Thoracic aorta (tissue), 2 donors: ENCODE measurements at regions not wholly inside any gene's neighbourhood (a gene's known extent, or its start where the extent isn't known, plus 50 kb on each side); places are given as distances from the start of the nearest gene placed in this dataset.

Source experiments
- ATAC-seq: fragments of 150-250 bp; one replicate; pipeline ENCODE4 v1.8.0; 2017; ENCODE audit warnings: low read depth; ENCODE audit not compliant: insufficient number of reproducible peaks, low FRiP score
- DNase-seq: peaks from one replicate; pipeline ENCODE4 v3.0.0-alpha.2; 2020; ENCODE audit warnings: low spot score
- H3K27ac ChIP-seq, 2 donors: fragments of 200-600 bp; sonication (generic); 1 replicate in 1 of 2; 2 replicates in 1 of 2; pipeline ENCODE4 v1.5.1; 2016; ENCODE audit warnings: mild to moderate bottlenecking in 2 of 2, moderate library complexity in 2 of 2
- H3K27me3 ChIP-seq: fragments of 200-600 bp; sonication (generic); replicated peaks from 2 replicates; pipeline ENCODE4 v1.6.0; 2016; ENCODE audit warnings: mild to moderate bottlenecking; ENCODE audit not compliant: insufficient read depth
- H3K36me3 ChIP-seq: fragments of 200-600 bp; sonication (generic); one replicate; pipeline ENCODE4 v1.5.1; 2016
- H3K4me1 ChIP-seq, 2 donors: fragments of 200-600 bp; sonication (generic); 1 replicate in 1 of 2; 2 replicates in 1 of 2; pipeline versions ENCODE4 v1.5.1 to v1.6.0; 2016; ENCODE audit warnings: low read depth in 2 of 2, mild to moderate bottlenecking in 1 of 2; ENCODE audit not compliant: control insufficient read depth in 1 of 2
- H3K4me3 ChIP-seq: fragments of 200-600 bp; sonication (generic); 2 replicates; pipeline ENCODE4 v1.5.1; 2016; ENCODE audit warnings: mild to moderate bottlenecking
- H3K9me3 ChIP-seq: fragments of 200-600 bp; sonication (generic); 2 replicates; pipeline ENCODE4 v1.5.1; 2016
- TF ChIP-seq, protein P1 (sequence below): fragments of 200-600 bp; sonication (generic); IDR thresholded peaks from one replicate; pipeline ENCODE4 v1.5.1; 2019; ENCODE audit warnings: antibody characterized with exemption

DNA sequence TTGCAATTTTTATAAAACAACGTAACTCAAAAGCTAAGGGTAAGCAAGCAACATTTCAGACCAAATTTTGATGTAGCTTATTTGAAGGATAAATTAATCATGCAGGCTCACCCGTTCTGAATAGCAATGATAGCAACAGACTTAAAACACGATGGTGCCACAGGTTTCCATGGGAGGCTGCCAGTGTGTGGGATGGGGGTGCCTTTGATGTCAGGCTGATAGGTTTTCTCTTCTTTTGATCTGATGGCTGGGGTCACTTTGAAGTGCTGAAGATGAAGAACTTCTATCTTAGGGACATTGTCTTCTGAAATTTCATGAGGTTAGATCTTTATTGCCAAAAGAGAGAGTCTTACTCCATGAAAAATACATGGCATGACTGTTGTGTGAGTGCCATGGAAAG is 206.8 kb downstream of the LPIN1 start:
- H3K4me1 ChIP-seq, result no peaks in the 10 kb centered on the region
- TF ChIP-seq, protein P1, sequence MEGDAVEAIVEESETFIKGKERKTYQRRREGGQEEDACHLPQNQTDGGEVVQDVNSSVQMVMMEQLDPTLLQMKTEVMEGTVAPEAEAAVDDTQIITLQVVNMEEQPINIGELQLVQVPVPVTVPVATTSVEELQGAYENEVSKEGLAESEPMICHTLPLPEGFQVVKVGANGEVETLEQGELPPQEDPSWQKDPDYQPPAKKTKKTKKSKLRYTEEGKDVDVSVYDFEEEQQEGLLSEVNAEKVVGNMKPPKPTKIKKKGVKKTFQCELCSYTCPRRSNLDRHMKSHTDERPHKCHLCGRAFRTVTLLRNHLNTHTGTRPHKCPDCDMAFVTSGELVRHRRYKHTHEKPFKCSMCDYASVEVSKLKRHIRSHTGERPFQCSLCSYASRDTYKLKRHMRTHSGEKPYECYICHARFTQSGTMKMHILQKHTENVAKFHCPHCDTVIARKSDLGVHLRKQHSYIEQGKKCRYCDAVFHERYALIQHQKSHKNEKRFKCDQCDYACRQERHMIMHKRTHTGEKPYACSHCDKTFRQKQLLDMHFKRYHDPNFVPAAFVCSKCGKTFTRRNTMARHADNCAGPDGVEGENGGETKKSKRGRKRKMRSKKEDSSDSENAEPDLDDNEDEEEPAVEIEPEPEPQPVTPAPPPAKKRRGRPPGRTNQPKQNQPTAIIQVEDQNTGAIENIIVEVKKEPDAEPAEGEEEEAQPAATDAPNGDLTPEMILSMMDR, result no peak
- DNase-seq, result no peak

DNA sequence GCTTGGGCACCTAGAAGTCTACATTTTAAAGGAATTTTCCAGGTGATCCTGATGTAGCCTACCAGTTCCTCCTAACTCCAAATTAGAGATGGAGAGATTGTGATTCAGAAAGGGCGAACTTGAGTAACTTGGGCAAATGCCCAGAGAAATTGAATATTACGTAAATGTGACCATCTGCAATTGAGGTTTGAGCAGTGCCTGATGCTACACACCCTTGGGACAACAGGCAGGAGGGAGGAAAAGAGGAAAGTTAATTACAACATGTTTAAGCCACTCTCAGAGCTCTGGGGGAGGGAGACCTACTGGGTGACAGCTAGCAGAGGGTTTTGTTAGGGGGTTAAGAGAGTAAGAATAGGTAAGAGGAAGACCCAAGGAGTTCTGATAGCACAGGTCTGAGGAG is 208.9 kb downstream of the LPIN1 start:
- Histone ChIP-seq H3K4me1 (no peaks in the 10 kb centered on the region), H3K36me3 (no peaks in the 10 kb centered on the region), H3K9me3 (no peaks in the 10 kb centered on the region), H3K4me3 (no peak overlapping the region), H3K27me3 (no peaks in the 10 kb centered on the region), H3K27ac (no peak overlapping the region)
- no peak for DNase-seq
- TF ChIP-seq, protein P1, result no peak
- no peak for ATAC-seq

More for the DNA sequence above, 206.8 kb downstream of the LPIN1 start:
- no peak for ATAC-seq
- H3K4me3 ChIP-seq, result no peak overlapping the region
- H3K27ac ChIP-seq, result no peak overlapping the region
- no peaks in the 10 kb centered on the region for H3K9me3 ChIP-seq
- no peaks in the 10 kb centered on the region for H3K27me3 ChIP-seq
- no peaks in the 10 kb centered on the region for H3K36me3 ChIP-seq

DNA sequence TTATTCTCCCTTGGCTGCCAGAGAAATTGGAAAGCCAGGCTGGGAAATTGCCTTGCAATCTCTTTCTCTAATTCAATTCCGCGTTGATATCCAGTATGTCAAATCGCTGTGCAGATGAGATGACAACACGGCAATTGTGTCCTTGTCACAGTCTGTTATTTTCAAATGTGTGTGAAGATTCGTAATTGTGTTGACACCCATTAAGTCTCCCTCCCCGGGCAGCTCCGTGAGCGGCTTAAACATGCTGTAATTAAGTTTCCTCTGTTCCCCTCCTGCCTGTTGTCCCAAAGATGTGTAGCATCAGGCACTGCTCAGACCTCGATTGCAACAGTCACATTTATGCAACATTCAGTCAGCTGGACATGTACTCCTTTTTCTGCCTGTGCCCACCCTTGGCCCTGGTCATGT is 209.5 kb downstream of the LPIN1 start:
- H3K4me1 ChIP-seq, result no peaks in the 10 kb centered on the region
- H3K4me3 ChIP-seq, result no peak overlapping the region
- H3K9me3 ChIP-seq, result no peaks in the 10 kb centered on the region
- H3K27me3 ChIP-seq, result no peaks in the 10 kb centered on the region
- TF ChIP-seq, protein P1, result no peak
- ATAC-seq (no peak), DNase-seq (no peak)
- no peak overlapping the region for H3K27ac ChIP-seq
- H3K36me3 ChIP-seq, result no peaks in the 10 kb centered on the region

DNA sequence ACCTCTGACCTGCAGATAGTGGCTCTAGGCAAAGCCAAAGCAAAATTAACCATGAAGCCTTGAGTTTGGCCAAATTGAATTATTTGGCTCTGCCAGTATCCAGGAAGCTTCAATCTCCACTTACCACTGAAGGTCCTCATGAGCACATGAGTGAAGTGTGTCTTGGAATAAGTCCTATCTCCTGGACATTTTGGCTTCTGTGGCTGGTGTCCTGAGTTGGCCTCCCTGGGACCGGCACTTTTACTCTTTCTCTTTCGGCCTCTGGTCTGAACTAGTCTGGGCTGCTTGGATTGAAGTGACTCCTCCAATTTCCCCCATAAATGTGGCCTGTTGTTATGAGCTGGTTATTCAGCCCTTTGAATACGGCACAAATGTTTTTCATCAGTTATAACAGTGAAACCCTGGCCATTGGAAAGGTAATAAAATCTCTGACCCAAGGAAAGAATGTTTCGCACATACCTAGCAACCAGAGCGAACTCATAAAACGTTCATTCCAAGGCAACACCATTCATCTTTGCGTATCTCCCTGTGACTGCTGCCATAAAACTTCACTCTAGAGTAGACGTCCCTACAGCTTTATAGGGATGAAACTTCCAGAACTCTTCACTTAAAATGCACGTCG is 216.4 kb downstream of the LPIN1 start:
- H3K36me3 ChIP-seq, result no peaks in the 10 kb centered on the region

DNA sequence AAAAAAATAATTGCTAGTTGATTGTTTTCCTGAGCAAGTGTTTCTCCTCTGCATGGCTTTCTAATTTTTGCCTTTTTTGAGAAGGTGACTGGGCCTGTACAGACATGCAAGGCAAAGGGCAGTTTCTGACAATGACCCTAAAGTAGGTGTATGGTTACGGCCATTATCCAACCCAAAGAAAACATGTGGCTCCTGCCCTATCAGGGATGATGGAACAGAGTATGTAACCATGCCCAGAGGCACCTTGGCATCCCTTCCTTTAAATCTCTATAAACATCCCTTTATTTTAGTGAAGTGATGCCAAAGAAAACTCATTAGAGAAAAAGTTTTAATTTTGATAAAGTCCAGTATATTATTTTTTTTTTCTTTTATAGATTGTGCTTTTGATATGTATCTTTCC is 217.5 kb downstream of the LPIN1 start:
- Histone ChIP-seq H3K4me1 (no peaks in the 10 kb centered on the region), H3K27ac (no peak overlapping the region), H3K36me3 (no peaks in the 10 kb centered on the region), H3K27me3 (no peaks in the 10 kb centered on the region), H3K9me3 (no peaks in the 10 kb centered on the region), H3K4me3 (no peak overlapping the region)
- TF ChIP-seq, protein P1, result no peak
- no peak for ATAC-seq
- no peak for DNase-seq

More for the DNA sequence above, 216.4 kb downstream of the LPIN1 start:
- no peak for ATAC-seq
- no peaks in the 10 kb centered on the region for H3K9me3 ChIP-seq
- no peak overlapping the region for H3K4me3 ChIP-seq
- H3K4me1 ChIP-seq, result no peaks in the 10 kb centered on the region
- DNase-seq, result no peak
- TF ChIP-seq, protein P1, result no peak
- H3K27ac ChIP-seq, result no peak overlapping the region
- no peaks in the 10 kb centered on the region for H3K27me3 ChIP-seq
